ENCODE measurements at regions not wholly inside any gene's neighbourhood (a gene's known extent, or its start where the extent isn't known, plus 50 kb on each side); places are given as distances from the start of the nearest gene placed in this dataset.
A peak's percentile ranks its signal among the peaks of the same experiment; 100 is the strongest.

DNA sequence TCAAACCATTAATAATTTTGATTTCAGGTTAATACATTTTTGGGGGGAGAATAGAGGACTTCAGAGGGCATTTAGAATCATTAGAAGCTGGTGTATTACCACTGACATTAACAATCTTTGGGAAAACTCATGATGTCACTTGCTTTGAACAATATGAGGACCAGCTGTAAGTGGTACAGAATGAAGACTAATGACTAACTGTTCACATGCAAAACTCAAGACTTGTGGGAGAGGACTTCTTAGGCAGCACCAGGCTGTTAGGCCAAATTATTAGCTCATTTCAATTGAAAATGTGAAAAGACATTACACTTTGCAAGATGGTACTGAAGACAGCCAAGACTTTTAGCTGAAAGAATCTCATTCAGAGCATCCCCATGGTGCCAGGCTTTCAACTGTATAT lies 426.2 kb upstream of the ADAMTS9 start:
- no peak for DNase-seq (ENCODE audit: low read depth)

DNA sequence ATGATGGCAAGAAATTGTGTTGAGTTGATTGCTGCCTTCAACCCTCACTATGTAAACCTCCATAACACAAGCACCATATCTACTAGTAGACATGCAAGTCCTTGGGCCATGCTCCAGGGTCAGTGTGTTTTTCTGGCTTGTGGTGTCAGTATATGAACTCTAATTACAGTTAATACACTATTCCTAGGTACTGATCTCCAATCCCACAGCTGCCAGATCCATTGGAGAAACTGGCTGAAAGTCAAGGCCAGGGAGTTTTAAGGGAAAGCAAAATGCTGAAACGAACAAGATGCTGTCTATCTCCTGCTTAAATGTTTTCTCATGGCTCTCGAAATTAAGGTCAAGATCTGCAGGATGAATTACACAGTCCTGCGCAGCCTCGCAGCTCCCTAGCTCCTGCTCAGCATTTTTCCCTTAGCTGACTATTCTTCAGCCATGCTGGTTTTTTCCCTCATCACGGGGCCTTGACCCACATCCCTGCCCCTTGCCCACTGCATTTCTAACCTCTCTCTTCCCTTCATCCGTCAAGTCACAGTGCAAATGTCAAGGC lies 425.0 kb upstream of the ADAMTS9 start:
- no peak for DNase-seq (ENCODE audit: low read depth)

DNA sequence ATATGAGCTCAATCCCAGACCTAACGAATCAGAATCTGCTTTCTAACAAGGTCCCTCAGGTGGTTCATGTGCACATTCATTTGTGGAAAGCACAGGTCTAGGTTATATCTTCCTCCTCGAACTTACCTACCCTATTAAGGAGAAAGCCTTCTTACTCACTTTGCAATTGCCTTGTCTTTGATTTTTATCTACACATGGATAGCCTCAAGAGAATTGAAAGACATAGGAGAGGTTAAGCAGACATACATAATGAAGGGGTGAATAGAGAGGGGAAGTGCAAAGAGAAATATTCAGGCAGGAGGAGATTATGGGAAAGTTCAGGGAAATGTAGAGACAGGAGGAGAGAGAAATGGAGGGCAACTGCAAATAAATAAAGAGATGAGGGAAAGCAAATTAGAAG lies 422.9 kb upstream of the ADAMTS9 start:
- no peak for DNase-seq (ENCODE audit: low read depth)

DNA sequence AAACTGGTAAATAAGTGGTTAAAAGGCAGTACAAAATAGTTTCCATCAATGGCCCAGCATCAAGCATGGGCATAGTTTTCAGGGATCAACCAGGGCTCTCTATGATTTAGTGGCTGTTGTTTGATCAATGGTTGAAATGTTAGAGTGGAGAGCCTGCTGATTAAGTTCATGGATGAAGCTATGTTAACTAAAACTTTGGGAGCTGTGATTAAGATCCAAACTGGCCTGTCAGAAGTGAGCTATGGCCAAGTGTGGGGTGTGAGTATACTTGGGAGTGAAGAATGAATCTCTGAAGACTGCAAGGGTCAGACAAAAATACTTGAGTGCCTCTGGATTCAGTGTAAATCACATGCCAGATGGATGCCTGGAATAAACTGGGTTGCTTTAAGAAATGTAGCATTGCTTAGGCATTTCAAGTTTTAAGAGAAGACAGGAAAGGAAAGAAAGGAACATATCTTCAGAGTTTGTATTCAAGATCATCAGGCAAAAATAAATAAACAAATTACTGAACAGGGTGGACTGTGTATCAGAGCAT lies 422.2 kb upstream of the ADAMTS9 start:
- no peak for DNase-seq (ENCODE audit: low read depth)

DNA sequence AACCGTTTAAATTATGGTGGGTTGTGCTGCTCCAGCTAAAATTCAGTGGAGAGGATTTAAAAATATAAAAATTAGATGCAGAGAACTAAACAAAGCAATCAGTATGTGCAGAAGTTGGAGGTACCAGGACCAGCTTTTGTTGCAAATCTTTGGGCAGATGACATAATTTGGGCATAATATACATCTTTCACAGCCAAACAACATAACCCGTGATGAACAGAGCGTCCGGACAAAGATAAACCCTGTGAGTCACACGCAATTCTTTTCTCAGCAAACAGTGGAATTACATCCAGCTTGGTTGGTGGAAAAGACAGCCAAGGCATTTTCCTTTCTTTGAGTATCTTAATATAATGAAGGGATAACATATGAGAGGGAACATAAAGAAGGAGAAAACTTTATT lies 419.4 kb upstream of the ADAMTS9 start:
- DNase-seq (ENCODE audit: low read depth), result no peak

DNA sequence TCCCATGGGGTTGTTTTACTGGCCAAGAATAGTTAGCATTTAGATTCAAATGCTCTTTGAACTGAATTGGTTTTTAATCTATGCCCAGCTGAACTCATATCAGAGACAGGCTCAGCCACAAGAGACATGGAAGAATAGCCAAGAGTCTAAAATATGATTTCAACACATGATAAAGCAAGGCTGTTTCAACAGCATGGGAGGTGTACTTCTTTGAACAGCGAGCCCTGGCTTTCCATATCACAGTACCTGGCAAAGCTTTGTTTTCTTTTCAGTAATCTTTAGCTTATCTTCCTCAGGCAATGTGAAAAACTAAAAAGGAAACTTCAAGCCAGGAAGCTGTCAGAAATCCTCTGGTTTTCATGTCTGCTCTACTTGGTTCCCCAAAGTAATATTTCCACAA lies 413.6 kb upstream of the ADAMTS9 start:
- no peak for DNase-seq (ENCODE audit: low read depth)

DNA sequence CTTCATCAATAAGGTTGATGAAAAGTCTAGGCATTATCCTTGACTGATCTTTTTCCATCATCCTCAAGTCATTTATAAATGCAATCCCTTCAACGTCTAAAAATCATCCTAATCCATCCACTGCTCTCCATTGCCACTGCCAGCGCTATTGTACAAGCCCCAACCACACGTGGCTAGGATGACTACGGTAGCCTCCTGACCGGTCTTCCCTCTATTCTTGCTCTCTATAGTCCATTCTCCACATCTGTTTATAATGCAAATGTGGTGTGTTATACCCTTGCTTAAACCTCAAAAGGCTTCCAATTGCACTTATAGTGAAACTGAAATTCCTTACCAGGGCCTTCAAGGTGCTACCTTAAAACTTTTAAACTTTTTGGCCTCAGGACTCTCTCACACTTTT lies 410.6 kb upstream of the ADAMTS9 start:
- DNase-seq (ENCODE audit: low read depth), result no peak

DNA sequence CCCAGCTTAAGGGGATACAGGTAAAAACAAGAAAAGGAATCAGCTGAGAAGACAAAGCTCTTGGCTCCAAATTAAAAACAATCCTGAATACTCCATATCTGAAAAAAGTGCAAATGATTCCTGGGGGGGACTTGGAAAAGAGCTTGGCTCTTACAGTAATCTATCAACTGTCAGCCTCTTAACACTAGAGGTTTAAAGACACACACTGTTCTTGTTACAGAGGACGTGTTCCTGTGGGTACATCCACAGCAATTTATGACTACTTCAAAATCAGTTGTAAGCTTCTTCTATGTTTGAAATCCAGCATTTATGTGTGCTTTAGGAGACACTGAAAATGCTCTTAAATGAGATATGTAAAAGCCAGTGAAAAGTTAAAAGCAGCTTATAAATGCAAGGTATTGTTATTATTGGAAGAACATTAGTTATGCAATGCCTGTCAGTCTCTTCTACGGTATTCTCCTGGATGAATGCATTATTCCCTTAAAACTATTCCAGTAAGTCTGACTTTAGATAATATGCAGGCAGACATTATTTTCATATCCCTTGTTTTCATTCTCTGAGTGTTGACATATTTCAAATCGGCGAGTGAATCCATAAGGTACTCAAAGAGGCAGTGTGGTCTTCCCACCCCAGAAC lies 408.4 kb upstream of the ADAMTS9 start:
- no peak for DNase-seq (ENCODE audit: low read depth)

DNA sequence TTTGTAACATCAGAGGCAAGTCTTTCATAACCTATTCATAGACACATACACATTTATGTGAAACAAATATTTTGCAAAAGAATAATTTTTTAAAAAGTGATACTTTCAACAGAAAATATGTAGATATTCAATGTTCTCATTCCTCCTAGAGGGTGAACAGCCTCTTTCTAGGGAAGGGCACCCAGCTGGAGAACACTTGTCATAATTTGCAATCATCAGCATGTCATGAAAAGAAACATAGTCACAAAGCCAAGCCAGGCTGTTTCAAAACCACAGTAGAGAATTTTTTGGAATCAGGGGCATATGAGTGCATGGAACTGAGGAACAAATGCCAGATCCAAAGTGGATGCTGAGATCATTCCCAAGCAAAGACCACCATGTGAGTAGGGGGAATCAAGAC lies 406.9 kb upstream of the ADAMTS9 start:
- no peak for DNase-seq (ENCODE audit: low read depth)

DNA sequence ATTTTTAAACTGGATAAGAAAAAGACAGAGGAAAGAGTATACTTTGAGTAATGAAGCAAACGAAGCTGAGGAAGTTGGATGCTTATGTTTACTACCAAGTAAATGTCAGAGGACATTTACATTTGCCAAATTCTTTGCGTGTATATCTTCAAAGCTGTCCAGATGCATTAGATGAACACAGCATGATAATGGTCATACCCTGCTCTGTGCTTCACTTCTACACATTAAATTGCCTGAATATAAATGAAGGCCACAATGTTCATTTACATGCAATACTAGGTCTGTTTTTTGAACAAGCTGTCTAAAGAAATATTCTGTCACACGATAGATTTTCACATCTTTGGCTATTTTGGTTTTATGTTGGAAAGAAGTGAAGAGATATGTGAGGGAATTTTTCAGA lies 405.8 kb upstream of the ADAMTS9 start:
- DNase-seq (ENCODE audit: low read depth), result no peak

DNA sequence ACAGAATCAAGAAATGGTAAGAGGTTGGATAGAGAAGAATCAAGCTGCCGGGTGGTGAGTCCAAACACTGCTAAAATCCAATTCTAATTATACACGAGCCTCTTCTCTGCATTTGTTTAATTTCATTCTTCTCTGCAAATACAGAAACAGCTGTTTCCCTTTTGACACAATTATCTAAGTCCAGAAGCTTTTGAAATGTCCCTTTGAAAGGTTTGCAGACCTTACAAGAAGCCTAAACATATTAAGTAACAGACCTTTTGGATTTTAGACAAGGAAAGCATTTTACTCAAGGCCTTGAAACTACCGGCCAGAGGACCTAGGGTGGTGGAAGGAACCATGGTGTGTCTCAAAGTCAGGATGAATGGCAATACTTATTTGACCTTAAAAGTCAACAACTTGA lies 403.8 kb upstream of the ADAMTS9 start:
- no peak for DNase-seq (ENCODE audit: low read depth)

DNA sequence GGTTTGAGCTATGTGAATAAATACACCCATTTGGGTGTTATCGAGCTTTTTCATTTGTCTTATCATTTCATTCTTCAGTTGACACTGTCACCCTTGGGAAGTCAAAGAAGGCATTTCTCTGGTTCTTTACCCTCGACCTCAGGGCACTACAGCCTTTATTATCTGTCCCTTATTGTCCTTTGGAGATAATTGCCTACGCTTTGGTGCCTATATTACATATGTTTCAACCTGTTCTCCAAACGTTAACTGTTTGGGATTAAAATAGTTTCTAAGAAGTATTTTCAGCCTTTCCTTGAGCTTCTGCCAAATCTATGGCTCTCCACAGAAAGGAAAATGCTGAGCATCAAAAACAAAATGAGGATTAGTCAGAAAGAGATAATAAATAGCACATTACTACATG lies 395.4 kb upstream of the ADAMTS9 start:
- no peak for DNase-seq (ENCODE audit: low read depth)

DNA sequence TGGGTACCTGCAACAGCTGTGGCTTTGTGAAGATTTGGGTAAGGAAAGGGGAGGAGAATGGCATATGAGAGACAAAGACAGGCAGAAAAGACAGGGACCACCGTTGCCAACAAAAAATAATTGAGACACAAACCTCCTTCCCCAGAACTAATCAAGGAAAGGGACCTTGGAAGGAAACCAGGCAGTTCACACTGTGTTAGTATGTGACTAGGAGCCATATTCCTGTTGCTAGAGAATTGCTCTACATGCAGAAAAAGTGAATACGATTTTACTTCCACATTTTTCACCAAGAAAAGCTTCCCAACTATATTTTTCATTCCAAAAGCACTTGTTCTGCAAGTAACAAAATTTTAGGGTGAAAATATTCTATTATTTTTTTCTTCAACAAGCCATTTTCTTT lies 393.7 kb upstream of the ADAMTS9 start:
- no peak for DNase-seq (ENCODE audit: low read depth)

DNA sequence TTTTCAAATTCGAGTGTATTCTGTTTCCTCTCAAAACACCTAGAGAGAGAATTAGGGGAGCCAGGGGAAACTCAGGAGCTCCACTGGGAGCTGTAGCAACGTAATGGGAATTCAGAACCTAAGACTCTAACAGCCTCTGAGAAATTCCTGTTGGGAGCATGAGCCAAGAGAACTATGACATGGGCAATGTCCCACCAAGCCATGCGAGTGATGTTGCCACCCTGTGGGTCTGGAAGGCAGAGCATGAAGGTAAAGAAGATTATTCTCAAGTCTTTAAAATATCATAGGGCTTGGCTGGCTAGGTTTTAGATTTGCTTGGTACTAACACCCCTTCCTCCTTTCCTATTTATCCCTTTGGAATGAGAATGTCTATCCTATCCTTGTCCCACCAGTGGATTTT lies 392.6 kb upstream of the ADAMTS9 start:
- peak; percentile 9 for DNase-seq (ENCODE audit: low read depth)

DNA sequence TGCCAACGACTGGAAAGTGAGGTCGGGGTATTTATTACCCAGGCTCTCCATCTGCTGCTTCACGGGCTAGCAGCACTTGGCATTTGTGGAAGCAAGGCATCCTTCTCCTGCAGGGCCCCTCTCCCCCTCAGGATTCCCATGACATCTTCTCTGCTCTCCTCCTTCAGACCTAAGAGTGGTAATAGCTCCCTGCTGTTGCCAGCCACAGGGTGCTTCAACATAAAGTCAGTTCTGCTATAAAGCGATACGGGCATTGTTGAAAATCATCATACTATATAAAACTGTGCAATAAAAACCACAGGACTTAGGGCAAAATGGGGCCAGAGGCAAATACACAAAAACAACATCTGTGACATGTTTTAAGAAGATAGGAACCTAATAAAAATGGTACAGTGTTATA lies 391.8 kb upstream of the ADAMTS9 start:
- no peak for DNase-seq (ENCODE audit: low read depth)

DNA sequence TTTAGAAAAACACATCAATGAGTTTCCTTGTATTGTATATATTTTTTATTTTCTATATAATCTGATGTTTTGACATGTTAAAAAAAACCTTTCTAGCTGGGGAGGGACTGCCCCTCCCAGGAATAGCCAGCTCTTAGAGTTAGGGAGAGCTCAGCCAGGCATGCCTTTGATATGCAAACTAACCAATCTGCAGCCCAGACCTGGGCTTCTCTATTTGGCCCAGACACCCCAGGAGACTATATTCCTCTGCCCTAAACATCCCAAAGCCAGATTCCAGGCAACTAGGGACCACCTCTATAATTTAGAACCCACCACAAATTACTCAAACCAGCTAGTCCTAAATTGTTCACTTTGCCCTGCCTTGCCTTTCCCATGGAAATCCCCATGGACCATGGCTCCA lies 390.9 kb upstream of the ADAMTS9 start:
- no peak for DNase-seq (ENCODE audit: low read depth)

DNA sequence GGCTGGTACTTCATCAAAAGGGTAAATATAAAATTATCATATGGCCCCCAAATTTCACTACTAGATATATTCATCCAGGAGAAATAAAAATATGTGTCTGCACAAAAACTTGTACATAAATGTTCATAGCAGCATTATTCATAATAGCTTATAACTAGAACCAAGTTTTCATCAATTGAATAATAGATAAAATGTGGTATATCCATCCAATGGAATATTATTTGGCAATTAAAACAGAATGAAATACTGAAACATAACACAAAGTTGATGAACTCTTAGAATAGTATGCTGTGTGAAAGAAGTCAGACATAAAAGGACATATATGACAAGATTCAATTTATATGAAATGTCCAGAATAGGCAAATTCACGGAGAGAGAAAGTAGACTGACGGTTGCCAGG lies 389.3 kb upstream of the ADAMTS9 start:
- DNase-seq (ENCODE audit: low read depth), result no peak

DNA sequence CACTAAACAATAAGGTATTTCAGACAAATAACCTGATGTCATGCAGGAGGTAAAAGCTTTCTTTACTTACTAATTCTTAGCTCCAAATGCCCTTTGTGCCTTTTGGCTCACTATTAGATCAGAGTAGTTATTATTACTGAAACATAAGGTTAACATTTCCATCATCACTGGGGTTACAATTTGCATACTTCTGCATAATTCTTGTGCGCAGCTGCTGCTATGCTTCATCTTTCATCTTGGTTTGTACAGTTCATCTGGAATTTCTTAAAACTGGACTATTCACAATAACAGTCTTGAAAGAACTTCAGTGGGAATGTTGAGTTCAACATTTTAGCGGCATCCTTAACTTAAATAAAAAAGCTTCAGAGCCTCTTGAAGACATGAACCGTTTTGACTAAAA lies 383.2 kb upstream of the ADAMTS9 start:
- no peak for DNase-seq (ENCODE audit: low read depth)

DNA sequence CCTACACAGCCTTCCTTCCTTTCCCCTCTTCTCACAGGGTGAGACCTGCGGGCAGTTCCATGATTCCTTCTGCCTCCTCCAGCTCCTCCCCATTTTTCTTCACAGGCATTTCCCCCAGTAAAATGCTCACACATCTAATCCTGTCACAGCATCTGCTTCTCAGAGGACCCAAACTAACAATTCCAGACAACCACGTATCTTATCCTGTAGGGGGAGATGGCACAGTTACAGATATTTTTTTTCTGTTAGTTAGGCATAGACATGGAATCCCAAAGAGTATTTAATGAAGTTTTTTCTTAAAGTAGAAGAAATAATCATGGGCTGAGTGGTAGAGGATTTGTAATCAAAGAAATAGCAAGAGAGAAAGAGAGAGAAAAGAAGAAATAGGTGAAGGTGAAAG lies 373.1 kb upstream of the ADAMTS9 start:
- DNase-seq (ENCODE audit: low read depth), result no peak

DNA sequence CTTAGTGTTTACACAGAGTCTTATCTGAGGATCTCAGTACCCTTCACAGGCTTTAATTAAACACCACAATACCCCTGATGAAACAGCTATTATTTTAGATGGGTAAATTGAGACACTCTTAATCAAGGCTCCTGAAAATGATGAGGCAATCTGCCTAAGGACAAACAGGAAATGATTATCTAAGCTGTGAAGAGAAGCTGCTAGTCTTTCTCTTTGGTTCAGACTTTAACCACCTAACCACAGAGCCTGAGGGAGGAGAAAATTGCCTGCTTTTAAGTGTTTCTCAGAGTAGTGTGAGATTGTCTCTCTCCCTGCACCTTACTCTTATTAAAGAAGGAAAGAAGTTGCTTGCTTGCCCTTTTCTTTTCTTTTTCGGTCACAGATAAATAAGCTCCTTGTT lies 364.3 kb upstream of the ADAMTS9 start:
- DNase-seq (ENCODE audit: low read depth), result peak; percentile 52

DNA sequence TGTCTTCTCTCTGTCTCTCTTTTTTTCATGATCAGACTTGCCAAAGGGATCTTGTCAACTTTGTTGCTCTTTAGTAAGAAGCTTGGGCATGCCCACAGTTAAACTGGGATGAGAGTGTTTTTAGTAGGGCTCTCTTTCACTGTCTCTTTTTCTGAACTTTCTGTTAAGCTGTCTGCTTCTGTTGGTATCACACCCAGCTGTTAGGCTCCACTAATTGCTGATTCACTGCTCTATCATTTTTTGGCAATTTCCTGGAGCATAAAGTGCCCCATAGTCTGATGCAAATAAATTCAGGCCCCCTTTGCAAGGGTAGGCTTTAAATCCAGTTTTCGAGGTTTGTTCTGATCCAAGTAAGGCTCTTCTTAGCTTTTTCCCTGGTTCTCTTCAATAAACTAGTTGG lies 360.4 kb upstream of the ADAMTS9 start:
- DNase-seq (ENCODE audit: low read depth), result peak; percentile 9

DNA sequence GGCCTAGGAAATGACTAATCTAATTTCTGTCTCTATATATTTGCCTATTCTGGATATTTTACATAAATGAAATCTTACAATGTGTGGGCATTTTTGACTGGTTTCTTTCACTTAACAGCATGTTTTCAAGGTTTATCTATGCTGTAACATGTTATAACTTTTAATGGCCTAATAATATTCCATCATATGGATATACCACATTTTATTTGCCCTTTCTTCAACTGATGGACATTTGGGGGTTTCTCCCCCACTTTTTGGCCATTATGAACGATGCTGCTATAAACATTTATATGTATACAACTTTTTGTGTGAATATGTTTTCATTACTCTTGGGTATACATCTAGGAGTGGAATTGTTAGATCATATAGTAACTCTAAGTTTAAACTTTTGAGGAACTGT lies 357.3 kb upstream of the ADAMTS9 start:
- no peak for DNase-seq (ENCODE audit: low read depth)

DNA sequence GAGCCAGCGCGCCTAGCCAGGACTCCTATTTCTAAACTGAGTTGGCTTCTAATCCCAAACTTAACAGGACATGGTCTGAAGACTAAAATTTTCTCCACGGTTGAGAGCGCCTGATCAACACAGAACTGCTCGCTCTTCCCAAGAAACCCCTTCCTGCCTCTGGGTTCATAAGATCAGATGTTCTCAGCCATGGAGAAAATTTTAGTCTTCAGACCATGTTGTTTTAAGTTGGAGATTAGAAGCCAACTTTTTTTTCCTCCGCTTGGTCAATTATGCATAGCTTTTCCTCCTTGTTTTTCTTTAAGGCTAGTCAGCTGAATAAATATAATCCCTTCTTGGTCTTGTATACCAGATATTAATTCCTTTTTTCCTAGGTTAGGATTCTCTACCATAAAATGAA lies 356.6 kb upstream of the ADAMTS9 start:
- no peak for DNase-seq (ENCODE audit: low read depth)

DNA sequence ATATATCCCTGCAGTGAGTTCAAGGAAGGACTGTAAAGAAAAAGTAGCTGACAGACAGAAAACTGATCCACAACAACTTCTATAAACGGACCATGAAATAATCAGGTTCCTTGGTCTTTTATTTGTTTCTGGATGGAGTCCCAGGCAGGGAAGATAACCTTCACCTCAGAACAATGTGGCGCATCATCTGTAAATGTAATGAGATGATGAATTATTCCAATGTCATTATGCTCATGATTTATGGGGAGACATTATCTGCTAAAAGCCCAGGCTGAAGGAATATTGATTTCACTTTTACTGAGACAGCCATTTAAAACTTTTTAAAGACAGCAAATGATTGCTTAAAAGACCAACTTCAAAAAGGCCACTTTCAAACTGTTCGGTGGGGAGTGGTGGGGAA lies 354.9 kb upstream of the ADAMTS9 start:
- DNase-seq (ENCODE audit: low read depth), result no peak

Data from renal cortical epithelial cell (primary cell).